Coronary artery (tissue), 2 donors: ENCODE measurements at regions not wholly inside any gene's neighbourhood (a gene's known extent, or its start where the extent isn't known, plus 50 kb on each side); places are given as distances from the start of the nearest gene placed in this dataset.

Experiments used
- DNase-seq: peaks from one replicate; pipeline ENCODE4 v3.0.0-alpha.2; 2017; ENCODE audit warnings: low spot score
- H3K27ac ChIP-seq, 2 donors: fragments of 200-600 bp; sonication (generic); one replicate each; pipeline ENCODE4 v1.5.1; 2016 to 2019
- H3K4me3 ChIP-seq: fragments of 200-600 bp; sonication (generic); 2 replicates; pipeline ENCODE4 v1.5.1; 2016; ENCODE audit warnings: mild to moderate bottlenecking, moderate library complexity
- TF ChIP-seq, protein P1 (sequence below): fragments of 200-600 bp; sonication (generic); IDR thresholded peaks from one replicate; pipeline ENCODE4 v1.5.1; 2019; ENCODE audit warnings: antibody characterized with exemption

DNA sequence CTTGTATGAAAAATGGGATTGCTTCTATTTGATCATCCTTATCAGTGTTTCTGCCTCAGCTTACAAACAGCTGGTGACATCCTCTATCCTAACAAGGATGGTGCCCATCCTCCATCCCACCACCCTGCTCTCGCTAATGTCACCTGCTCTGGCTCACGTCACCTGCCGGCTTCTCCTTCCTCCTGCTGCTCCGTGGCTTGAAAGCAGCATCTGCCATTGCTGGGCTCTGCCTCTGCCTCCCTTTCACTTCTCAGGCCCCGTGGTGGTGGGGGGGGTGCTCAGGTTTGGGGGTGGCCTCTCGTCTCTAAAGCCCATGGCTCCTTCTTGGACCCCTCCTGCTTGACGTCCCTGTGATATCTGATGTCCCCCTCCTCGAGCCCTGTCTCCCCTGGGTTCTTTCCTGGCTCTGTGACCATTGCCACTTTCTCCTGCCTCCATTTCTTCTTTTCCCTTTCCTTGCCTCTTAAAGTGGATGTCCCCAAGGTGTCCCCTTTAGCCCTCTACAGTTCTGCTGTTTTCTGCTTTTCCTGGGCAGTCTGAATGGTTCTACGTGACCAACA, 135.5 kb upstream of the ERRFI1 start:
- H3K4me3 ChIP-seq, result no peak overlapping the region
- TF ChIP-seq, protein P1, sequence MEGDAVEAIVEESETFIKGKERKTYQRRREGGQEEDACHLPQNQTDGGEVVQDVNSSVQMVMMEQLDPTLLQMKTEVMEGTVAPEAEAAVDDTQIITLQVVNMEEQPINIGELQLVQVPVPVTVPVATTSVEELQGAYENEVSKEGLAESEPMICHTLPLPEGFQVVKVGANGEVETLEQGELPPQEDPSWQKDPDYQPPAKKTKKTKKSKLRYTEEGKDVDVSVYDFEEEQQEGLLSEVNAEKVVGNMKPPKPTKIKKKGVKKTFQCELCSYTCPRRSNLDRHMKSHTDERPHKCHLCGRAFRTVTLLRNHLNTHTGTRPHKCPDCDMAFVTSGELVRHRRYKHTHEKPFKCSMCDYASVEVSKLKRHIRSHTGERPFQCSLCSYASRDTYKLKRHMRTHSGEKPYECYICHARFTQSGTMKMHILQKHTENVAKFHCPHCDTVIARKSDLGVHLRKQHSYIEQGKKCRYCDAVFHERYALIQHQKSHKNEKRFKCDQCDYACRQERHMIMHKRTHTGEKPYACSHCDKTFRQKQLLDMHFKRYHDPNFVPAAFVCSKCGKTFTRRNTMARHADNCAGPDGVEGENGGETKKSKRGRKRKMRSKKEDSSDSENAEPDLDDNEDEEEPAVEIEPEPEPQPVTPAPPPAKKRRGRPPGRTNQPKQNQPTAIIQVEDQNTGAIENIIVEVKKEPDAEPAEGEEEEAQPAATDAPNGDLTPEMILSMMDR, result no peak
- DNase-seq, result no peak
- H3K27ac ChIP-seq, result no peak overlapping the region

DNA sequence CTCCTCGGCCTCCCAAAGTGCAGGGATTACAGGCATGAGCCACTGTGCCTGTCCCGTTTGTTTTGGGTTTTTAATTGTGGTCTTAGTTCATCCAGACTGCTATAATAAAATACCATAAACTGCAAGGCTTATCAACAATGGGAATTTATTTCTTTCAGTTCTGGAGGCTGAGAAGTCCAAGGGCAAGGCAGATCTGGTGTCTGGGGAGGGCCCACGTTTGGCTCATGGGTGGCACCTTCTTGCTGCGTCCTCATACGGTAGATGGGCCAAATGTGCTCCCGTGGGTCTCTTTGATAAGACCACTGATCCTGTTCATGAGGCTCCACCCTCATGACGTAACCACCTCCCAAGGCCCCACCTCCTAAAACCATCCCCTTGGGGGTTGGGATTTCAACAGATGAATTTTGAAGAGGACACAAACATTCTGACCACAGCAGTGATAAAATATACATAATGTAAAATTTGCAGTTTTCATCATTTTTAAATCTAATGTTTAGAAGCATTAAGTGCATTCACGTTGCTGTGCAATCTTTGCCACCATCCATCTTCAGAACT, 133.4 kb upstream of the ERRFI1 start:
- TF ChIP-seq, protein P1, result no peak
- Histone ChIP-seq H3K27ac (no peak overlapping the region), H3K4me3 (no peak overlapping the region)
- DNase-seq, result no peak

DNA sequence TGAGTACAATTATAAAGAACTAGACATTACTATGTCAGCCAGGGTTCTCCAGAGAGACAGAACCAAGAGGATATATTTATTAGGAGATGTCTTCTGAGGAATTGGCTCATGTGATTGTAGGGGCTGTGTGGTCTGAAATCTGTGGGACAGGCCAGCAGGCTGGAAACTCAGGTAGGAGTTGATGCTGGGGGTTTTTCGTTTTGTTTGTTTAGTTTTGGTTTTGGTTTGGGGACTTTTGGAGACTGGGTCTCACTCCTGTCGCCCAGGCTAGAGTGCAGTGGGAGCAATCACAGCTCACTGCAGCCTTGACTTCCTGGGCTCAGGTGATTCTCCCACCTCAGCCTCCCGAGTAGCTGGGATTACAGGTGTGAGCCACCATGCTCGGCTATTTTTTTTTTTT, 132.9 kb upstream of the ERRFI1 start:
- Histone ChIP-seq H3K4me3 (no peak overlapping the region), H3K27ac (no peak overlapping the region)
- DNase-seq, result no peak
- TF ChIP-seq, protein P1, result no peak

DNA sequence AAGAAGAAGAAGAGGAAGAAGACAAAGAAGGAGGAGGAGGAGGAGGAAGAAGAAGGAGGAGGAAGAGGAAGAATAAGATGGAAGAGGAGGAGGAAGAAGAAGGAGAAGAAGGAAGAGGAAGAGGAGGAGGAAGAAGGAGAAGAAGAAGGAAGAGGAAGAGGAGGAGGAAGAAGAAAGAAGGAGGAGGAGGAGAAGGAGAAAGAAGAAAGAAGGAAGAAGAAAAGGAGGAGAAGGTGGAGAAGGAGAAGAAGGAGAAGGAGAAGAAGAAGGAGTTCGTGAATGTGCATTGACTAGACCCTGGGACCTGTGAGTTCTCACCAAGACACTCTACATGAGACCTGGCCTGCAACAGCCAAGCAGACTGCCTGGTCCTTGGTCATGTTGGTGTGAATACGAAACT, 131.7 kb upstream of the ERRFI1 start:
- no peak overlapping the region for H3K4me3 ChIP-seq
- TF ChIP-seq, protein P1, result no peak

DNA sequence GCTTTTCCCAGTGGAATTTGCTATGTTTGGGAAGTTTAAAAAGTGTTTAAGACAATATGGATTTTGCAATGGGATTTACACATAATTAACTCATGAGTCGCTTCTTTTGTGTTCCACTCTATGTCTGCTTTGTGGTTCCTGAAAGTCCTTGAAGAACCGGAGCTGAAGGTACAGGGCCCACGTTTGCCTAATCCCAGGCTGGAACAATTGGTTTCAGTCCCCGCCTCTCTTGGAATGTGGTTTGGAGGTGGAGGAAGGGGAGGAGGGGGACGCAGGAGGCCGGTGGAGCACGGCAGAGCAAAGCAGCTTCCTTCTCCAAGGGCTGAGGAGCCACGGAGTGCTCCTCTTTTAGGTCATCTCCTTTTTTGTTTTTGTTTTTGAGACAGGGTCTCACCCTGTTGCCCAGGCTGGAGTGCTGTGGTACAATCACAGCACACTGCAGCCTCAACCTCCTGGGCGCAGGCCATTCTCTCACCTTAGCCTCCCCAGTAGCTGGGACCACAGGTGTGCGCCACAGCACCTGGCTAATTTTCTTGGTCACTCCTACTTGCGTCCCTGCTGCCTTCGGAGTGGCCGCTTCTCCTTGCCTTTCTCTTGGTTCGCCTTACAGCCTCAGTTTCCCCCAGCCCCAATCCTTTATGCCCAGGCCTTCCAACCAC, 129.5 kb upstream of the ERRFI1 start:
- H3K27ac ChIP-seq, result no peak overlapping the region
- TF ChIP-seq, protein P1, result no peak
- H3K4me3 ChIP-seq, result no peak overlapping the region
- no peak for DNase-seq

More for the DNA sequence above, 131.7 kb upstream of the ERRFI1 start:
- no peak for DNase-seq
- H3K27ac ChIP-seq, result no peak overlapping the region

DNA sequence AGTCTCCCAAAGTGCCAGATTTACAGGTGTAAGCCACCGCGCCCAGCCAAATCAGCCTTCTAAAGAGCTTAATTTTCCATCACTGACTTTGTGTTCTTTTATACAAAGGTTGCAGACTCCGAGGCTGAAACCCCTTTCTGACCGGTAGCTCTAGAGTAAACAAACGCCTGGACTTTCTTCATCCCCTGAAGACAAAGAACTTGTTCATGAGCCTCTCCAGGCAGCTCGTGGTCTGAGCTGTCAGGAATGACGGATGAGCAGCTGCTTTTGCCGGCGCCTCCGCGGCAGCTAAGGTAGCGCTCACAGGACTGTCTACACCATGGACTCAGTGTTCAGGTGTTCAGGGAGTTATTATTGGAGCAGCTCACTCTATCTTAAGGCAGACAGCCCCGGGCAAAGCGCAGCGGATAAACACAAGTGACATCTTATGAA, 128.5 kb upstream of the ERRFI1 start:
- Histone ChIP-seq H3K4me3 (no peak overlapping the region), H3K27ac (no peak overlapping the region)
- DNase-seq, result no peak
- TF ChIP-seq, protein P1, result no peak

DNA sequence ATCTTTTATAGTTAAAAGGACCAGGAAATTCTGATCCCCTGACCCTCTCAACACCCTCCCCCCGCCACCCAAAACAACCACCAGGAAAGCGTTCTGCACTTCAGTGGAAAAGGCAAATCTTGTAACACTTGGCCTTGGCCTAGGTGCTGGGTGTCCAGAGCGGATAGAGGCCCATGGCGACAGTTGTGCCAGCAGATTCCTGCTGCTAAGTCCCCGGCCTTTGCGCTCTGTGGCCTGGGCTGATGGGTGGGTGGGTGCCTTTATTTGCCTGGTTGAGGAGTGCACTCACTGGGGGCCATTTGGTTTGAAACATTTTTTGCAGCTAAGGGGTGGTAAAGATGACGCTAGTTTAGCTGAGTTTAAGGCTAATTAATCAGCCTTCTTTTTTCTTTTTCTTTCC, 127.9 kb upstream of the ERRFI1 start:
- Histone ChIP-seq H3K27ac (no peak overlapping the region), H3K4me3 (no peak overlapping the region)
- DNase-seq, result no peak
- TF ChIP-seq, protein P1, result no peak
